HUES6 (cell line): ENCODE measurements at regions not wholly inside any gene's neighbourhood (a gene's known extent, or its start where the extent isn't known, plus 50 kb on each side); places are given as distances from the start of the nearest gene placed in this dataset.

Experiments
- H3K27ac ChIP-seq: 2 replicates; pipeline ENCODE4 v1.7.0; 2013; ENCODE audit warnings: low read depth, mild to moderate bottlenecking, low read length, inconsistent platforms
- H3K27me3 ChIP-seq: 2 replicates; pipeline ENCODE4 v1.6.1; 2013; ENCODE audit warnings: low read length; ENCODE audit not compliant: control insufficient read depth, insufficient read depth
- H3K36me3 ChIP-seq: 2 replicates; pipeline ENCODE4 v1.6.1; 2013; ENCODE audit warnings: low read length; ENCODE audit not compliant: control insufficient read depth, insufficient read depth
- H3K4me1 ChIP-seq: 2 replicates; pipeline ENCODE4 v1.6.1; 2013; ENCODE audit warnings: low read length; ENCODE audit not compliant: control insufficient read depth, insufficient read depth
- H3K4me3 ChIP-seq: 2 replicates; pipeline ENCODE4 v1.5.1; 2013; ENCODE audit warnings: low read depth, low read length
- H3K9ac ChIP-seq: one replicate; pipeline ENCODE4 v1.6.1; 2013; ENCODE audit warnings: mild to moderate bottlenecking, low read length
- H3K9me3 ChIP-seq: 2 replicates; pipeline ENCODE4 v1.6.1; 2013; ENCODE audit warnings: low read depth, low read length; ENCODE audit not compliant: control insufficient read depth, insufficient read depth

- H3K9ac ChIP-seq: no peak overlapping the region
- no peaks in the 10 kb centered on the region for H3K36me3 ChIP-seq
- H3K27me3 ChIP-seq: no peaks in the 10 kb centered on the region
- H3K9me3 ChIP-seq: no peaks in the 10 kb centered on the region
- no peak overlapping the region for H3K4me3 ChIP-seq
- H3K27ac ChIP-seq: no peak overlapping the region
- no peaks in the 10 kb centered on the region for H3K4me1 ChIP-seq
These were observed 716.1 kb upstream of the POT1 start for GRCh38 chr7:125645770-125646169.

GRCh38 chr7:125644109-125644508 lies 714.5 kb upstream of the POT1 start:
- H3K9ac ChIP-seq: no peak overlapping the region
- H3K27me3 ChIP-seq: no peaks in the 10 kb centered on the region
- H3K9me3 ChIP-seq: no peaks in the 10 kb centered on the region
- H3K27ac ChIP-seq: no peak overlapping the region
- no peaks in the 10 kb centered on the region for H3K4me1 ChIP-seq
- H3K36me3 ChIP-seq: no peaks in the 10 kb centered on the region
- no peak overlapping the region for H3K4me3 ChIP-seq

GRCh38 chr7:125643302-125643701 lies 713.7 kb upstream of the POT1 start:
- Histone ChIP-seq H3K27me3 (no peaks in the 10 kb centered on the region), H3K27ac (no peak overlapping the region), H3K36me3 (no peaks in the 10 kb centered on the region), H3K9ac (no peak overlapping the region), H3K4me3 (no peak overlapping the region), H3K4me1 (no peaks in the 10 kb centered on the region), H3K9me3 (no peaks in the 10 kb centered on the region)

GRCh38 chr7:125641884-125642283 lies 712.3 kb upstream of the POT1 start:
- Histone ChIP-seq H3K36me3 (no peaks in the 10 kb centered on the region), H3K4me3 (no peak overlapping the region), H3K4me1 (no peaks in the 10 kb centered on the region), H3K9me3 (no peaks in the 10 kb centered on the region), H3K27me3 (no peaks in the 10 kb centered on the region), H3K9ac (no peak overlapping the region), H3K27ac (no peak overlapping the region; the same call in 1 of the 2 replicates)

- H3K9ac ChIP-seq: no peak overlapping the region
- H3K9me3 ChIP-seq: no peaks in the 10 kb centered on the region
- H3K27me3 ChIP-seq: no peaks in the 10 kb centered on the region
- H3K36me3 ChIP-seq: no peaks in the 10 kb centered on the region
- no peak overlapping the region for H3K27ac ChIP-seq
- H3K4me3 ChIP-seq: no peak overlapping the region
- no peaks in the 10 kb centered on the region for H3K4me1 ChIP-seq
These were observed 706.8 kb upstream of the POT1 start for GRCh38 chr7:125636320-125636962.

GRCh38 chr7:125618516-125618915 lies 688.9 kb upstream of the POT1 start:
- Histone ChIP-seq H3K4me1 (no peaks in the 10 kb centered on the region), H3K9ac (no peak overlapping the region), H3K4me3 (no peak overlapping the region), H3K9me3 (no peaks in the 10 kb centered on the region), H3K27ac (no peak overlapping the region), H3K27me3 (no peaks in the 10 kb centered on the region), H3K36me3 (no peaks in the 10 kb centered on the region)

GRCh38 chr7:125611582-125611981 lies 682.0 kb upstream of the POT1 start:
- no peaks in the 10 kb centered on the region for H3K9me3 ChIP-seq
- H3K27me3 ChIP-seq: no peaks in the 10 kb centered on the region
- no peak overlapping the region for H3K27ac ChIP-seq
- no peak overlapping the region for H3K9ac ChIP-seq
- H3K4me1 ChIP-seq: no peaks in the 10 kb centered on the region
- no peaks in the 10 kb centered on the region for H3K36me3 ChIP-seq
- H3K4me3 ChIP-seq: no peak overlapping the region

- H3K9ac ChIP-seq: no peak overlapping the region
- H3K36me3 ChIP-seq: no peaks in the 10 kb centered on the region
- H3K27me3 ChIP-seq: no peaks in the 10 kb centered on the region
- no peaks in the 10 kb centered on the region for H3K4me1 ChIP-seq
- H3K27ac ChIP-seq: no peak overlapping the region
- no peak overlapping the region for H3K4me3 ChIP-seq
- no peaks in the 10 kb centered on the region for H3K9me3 ChIP-seq
These were observed 677.0 kb upstream of the POT1 start for GRCh38 chr7:125606671-125607070.

GRCh38 chr7:125605241-125605640 lies 675.6 kb upstream of the POT1 start:
- H3K4me1 ChIP-seq: no peaks in the 10 kb centered on the region
- H3K27me3 ChIP-seq: no peaks in the 10 kb centered on the region
- H3K9ac ChIP-seq: no peak overlapping the region
- no peak overlapping the region for H3K27ac ChIP-seq
- no peaks in the 10 kb centered on the region for H3K36me3 ChIP-seq
- H3K9me3 ChIP-seq: no peaks in the 10 kb centered on the region
- H3K4me3 ChIP-seq: no peak overlapping the region

GRCh38 chr7:125602441-125602840 lies 672.8 kb upstream of the POT1 start:
- H3K9me3 ChIP-seq: no peaks in the 10 kb centered on the region
- no peaks in the 10 kb centered on the region for H3K27me3 ChIP-seq
- H3K27ac ChIP-seq: no peak overlapping the region
- no peaks in the 10 kb centered on the region for H3K4me1 ChIP-seq
- H3K4me3 ChIP-seq: no peak overlapping the region
- H3K36me3 ChIP-seq: no peaks in the 10 kb centered on the region
- H3K9ac ChIP-seq: no peak overlapping the region

- Histone ChIP-seq H3K4me3 (no peak overlapping the region), H3K4me1 (no peaks in the 10 kb centered on the region), H3K36me3 (no peaks in the 10 kb centered on the region), H3K27me3 (no peaks in the 10 kb centered on the region), H3K9ac (no peak overlapping the region), H3K9me3 (no peaks in the 10 kb centered on the region), H3K27ac (no peak overlapping the region)
These were observed 669.8 kb upstream of the POT1 start for GRCh38 chr7:125599387-125599786.

- Histone ChIP-seq H3K27ac (no peak overlapping the region), H3K9ac (no peak overlapping the region), H3K9me3 (0 out of 2 replicates have a peak, but pooled peaks cover 3% of the 10 kb centered on the region), H3K36me3 (no peaks in the 10 kb centered on the region), H3K4me1 (no peaks in the 10 kb centered on the region), H3K27me3 (no peaks in the 10 kb centered on the region), H3K4me3 (no peak overlapping the region)
These were observed 662.7 kb upstream of the POT1 start for GRCh38 chr7:125592331-125592730.
